Fibroblast of pulmonary artery (primary cell): ENCODE measurements at regions not wholly inside any gene's neighbourhood (a gene's known extent, or its start where the extent isn't known, plus 50 kb on each side); places are given as distances from the start of the nearest gene placed in this dataset.

Experiments
- DNase-seq: peaks from one replicate; pipeline ENCODE4 v3.0.0-alpha.2; 2010; ENCODE audit warnings: low read depth
- H3K4me3 ChIP-seq: replicated peaks from 2 replicates; pipeline ENCODE4 v1.5.1; 2011; ENCODE audit warnings: low read depth, mild to moderate bottlenecking, control low read depth, low read length, moderate library complexity
- TF ChIP-seq, protein P1 (sequence below): IDR thresholded peaks from 2 replicates; pipeline ENCODE4 v1.5.1; 2011; ENCODE audit warnings: mild to moderate bottlenecking, control low read depth, low read length, inconsistent platforms; ENCODE audit errors: missing control alignments

DNA sequence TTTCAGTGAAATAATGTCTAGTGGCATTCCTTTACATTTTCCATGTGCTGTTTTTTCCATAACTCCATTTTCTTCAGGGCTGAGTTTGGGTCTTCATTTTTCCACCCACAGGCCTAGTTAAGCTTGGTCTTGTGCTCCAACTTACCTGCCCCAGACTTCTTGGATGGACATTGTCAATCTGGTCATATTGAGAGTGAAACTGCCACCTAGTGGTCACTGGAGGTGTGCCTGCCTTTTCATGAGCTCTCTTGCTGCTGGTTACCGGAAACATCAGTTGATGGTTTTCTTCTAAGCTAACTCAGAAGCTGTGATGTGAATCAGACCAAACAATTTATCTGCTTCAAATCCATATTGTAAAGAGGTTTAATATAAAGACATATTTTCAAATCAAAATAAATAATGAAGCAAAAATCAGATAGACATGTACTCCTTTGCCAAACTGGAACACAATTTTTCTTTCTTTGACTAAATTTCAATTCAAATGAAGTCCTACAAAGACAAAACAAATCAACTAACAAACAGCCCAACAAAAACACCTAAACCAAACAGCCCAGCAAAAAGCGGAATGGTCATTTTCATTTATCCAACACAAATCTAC is 135.1 kb upstream of the RASGRP1 start:
- TF ChIP-seq, protein P1, sequence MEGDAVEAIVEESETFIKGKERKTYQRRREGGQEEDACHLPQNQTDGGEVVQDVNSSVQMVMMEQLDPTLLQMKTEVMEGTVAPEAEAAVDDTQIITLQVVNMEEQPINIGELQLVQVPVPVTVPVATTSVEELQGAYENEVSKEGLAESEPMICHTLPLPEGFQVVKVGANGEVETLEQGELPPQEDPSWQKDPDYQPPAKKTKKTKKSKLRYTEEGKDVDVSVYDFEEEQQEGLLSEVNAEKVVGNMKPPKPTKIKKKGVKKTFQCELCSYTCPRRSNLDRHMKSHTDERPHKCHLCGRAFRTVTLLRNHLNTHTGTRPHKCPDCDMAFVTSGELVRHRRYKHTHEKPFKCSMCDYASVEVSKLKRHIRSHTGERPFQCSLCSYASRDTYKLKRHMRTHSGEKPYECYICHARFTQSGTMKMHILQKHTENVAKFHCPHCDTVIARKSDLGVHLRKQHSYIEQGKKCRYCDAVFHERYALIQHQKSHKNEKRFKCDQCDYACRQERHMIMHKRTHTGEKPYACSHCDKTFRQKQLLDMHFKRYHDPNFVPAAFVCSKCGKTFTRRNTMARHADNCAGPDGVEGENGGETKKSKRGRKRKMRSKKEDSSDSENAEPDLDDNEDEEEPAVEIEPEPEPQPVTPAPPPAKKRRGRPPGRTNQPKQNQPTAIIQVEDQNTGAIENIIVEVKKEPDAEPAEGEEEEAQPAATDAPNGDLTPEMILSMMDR, result peak; percentile 99
- peak; percentile 77 for DNase-seq
- H3K4me3 ChIP-seq, result no peak overlapping the region

- no peak for DNase-seq
- H3K4me3 ChIP-seq, result no peak overlapping the region
- TF ChIP-seq, protein P1, result no peak
Measured at GRCh38 chr15:38701149-38701548, 136.5 kb upstream of the RASGRP1 start.

- no peak for DNase-seq
- TF ChIP-seq, protein P1, result no peak
- no peak overlapping the region for H3K4me3 ChIP-seq
Measured at GRCh38 chr15:38702178-38702912, 137.7 kb upstream of the RASGRP1 start.

DNA sequence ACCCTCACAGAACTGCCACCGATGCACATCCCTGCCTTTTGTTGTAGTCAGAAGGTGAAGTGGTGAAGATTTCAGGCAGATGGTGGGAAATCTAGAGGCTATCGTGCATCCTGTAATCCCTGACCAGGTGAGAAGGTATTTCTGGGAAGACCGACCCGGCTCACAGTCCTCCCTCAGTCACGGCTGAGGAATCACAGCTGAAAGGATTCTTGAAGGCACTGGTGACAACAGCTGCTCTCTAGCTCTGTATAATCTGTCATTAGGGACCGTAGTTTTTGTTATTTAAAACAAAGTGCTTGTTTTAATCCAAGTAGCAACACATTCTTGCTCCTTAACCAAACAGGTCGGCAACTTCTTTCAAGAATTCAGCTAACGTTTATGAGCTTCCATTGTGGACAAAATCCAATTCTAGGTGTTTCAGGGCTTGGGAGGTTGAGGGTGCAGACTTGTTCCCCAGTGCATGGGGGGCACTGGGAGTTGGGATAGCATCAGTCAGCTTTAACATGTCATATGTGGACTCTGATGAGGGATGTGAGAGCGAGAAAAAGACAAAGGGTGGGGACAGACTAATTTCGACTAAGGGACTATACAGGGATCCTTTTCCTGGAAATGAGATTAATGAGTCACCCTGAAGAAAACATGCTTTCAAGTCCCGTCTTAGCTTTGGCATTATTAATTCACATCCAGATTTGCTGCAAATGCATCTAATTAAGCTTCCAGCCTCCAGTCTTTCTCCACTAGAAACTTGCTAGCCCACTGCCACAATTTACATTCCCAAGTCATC is 141.0 kb upstream of the RASGRP1 start:
- TF ChIP-seq, protein P1, result no peak

GRCh38 chr15:38706956-38707355 is 142.3 kb upstream of the RASGRP1 start:
- TF ChIP-seq, protein P1, result no peak
- no peak overlapping the region for H3K4me3 ChIP-seq
- DNase-seq, result no peak

More for the DNA sequence above, 141.0 kb upstream of the RASGRP1 start:
- no peak overlapping the region for H3K4me3 ChIP-seq
- DNase-seq, result no peak

DNA sequence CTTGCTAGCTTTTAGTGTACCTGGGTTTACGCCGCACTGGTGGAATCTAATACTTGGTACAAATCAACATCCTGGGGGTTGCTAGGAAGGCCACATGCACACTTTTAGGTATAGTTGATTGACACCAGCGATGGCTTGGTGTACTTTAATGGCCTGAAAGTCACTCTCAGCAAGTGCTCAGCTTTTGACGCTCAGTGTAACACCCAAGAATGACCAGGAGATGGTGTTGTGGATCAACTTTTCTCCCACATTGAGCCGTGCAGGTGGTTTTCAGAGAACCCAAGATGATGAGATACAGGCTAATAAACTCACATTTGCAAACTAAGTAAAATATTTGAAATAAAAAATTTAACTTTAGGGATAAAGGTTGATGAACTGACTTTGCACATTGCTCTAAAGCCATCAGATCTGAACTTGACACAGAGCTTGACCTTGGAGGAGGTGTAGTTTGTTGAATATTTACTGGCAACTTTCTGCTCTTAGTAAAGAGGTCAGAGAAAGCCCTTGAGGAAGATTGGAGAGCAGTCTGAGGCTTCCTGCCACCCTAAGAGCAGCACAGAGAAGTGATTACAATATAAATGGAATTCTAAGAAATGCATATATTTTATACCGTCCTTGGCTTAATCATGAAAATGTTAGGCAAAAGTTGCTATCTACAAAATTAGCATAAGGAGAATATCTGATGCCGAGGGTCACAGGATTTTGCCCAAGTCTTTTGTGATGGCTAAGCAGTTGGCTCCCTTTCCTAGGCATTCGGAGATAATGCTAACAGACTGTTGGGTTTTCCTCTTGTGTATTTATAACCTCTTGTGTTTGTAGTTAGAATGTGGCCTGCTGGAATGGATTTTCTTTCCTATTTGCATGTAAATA is 143.4 kb upstream of the RASGRP1 start:
- no peak overlapping the region for H3K4me3 ChIP-seq
- TF ChIP-seq, protein P1, result peak; percentile 85
- DNase-seq, result peak; percentile 83
